IPS DF 6.9 (cell line): ENCODE measurements at regions not wholly inside any gene's neighbourhood (a gene's known extent, or its start where the extent isn't known, plus 50 kb on each side); places are given as distances from the start of the nearest gene placed in this dataset.
A peak's percentile ranks its signal among the peaks of the same experiment; 100 is the strongest.

ENCODE experiments used
- DNase-seq: peaks from one replicate; pipeline ENCODE4 v3.0.0-alpha.2; 2013; ENCODE audit warnings: low read depth, low spot score
- H3K27ac ChIP-seq: one replicate; pipeline ENCODE4 v1.5.1; 2013; ENCODE audit warnings: low read length, control low read depth
- H3K27me3 ChIP-seq: 2 replicates; pipeline ENCODE4 v1.6.1; 2013; ENCODE audit warnings: mild to moderate bottlenecking, low read length; ENCODE audit not compliant: control insufficient read depth, insufficient read depth
- H3K36me3 ChIP-seq: 2 replicates; pipeline ENCODE4 v1.6.1; 2013; ENCODE audit warnings: low read length; ENCODE audit not compliant: control insufficient read depth, insufficient read depth
- H3K4me1 ChIP-seq: 2 replicates; pipeline ENCODE4 v1.6.1; 2013; ENCODE audit warnings: low read length; ENCODE audit not compliant: control insufficient read depth, insufficient read depth
- H3K4me3 ChIP-seq: 2 replicates; pipeline ENCODE4 v1.5.1; 2013; ENCODE audit warnings: mild to moderate bottlenecking, low read length
- H3K9me3 ChIP-seq: 2 replicates; pipeline ENCODE4 v1.6.1; 2013; ENCODE audit warnings: low read length, inconsistent platforms; ENCODE audit not compliant: control insufficient read depth, insufficient read depth
- WGBS: extraction: QIAGEN DNeasy Blood & Tissue Kit; methylation state at CpG from one replicate; pipeline ENCODE4 v1.1.7; 2013; ENCODE audit warnings: mixed read lengths, missing lambda C conversion rate; ENCODE audit not compliant: insufficient read length, insufficient coverage; 5-methylcytosine and 5-hydroxymethylcytosine counted together

GRCh38 chr10:61830072-61830845 lies 71.2 kb upstream of the ARID5B start:
- WGBS: no CpG with 5 or more reads among the region's 7 CpGs
- no peak overlapping the region for H3K27ac ChIP-seq

GRCh38 chr10:61830846-61831273 lies 70.6 kb upstream of the ARID5B start:
- no CpG with 5 or more reads among the region's 7 CpGs for WGBS
- Histone ChIP-seq H3K27me3 (no peaks in the 10 kb centered on the region; the same call in 1 of the 2 replicates), H3K36me3 (no peaks in the 10 kb centered on the region), H3K27ac (no peak overlapping the region), H3K4me3 (no peak overlapping the region), H3K9me3 (no peaks in the 10 kb centered on the region), H3K4me1 (no peaks in the 10 kb centered on the region)
- no peak for DNase-seq

More at GRCh38 chr10:61830072-61830845, 71.2 kb upstream of the ARID5B start:
- Histone ChIP-seq H3K9me3 (no peaks in the 10 kb centered on the region), H3K4me3 (no peak overlapping the region), H3K27me3 (no peaks in the 10 kb centered on the region; the same call in 1 of the 2 replicates), H3K36me3 (no peaks in the 10 kb centered on the region), H3K4me1 (no peaks in the 10 kb centered on the region)
- no peak for DNase-seq

DNA sequence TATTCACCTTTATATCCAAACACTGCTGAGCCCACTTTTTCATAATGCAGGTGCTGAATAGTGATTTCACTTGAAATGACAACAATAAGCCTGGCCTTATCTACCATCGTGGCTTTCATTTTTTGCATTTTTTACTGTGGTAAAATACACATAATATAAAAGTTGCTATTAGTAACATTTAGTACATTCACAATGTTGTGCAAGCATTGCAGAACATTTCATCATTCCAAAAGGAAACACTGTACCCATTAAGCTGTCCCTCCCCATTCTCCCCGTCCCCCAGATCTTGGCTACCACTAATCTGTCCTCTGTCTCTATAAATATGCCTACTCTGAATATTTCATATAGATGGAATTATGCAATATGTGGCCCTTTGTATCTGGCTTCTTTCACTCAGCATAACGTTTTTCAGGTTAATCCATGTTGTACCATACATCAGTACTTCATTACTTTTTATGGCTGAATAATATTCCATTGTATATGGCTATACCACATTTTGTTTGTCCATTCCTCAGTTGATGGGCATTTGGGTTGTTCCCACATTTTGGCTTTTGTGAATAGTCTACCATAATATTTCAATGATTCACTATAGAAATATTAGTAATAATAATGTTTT lies 68.5 kb upstream of the ARID5B start:
- Histone ChIP-seq H3K9me3 (no peaks in the 10 kb centered on the region), H3K27ac (no peak overlapping the region)
- DNase-seq: no peak

DNA sequence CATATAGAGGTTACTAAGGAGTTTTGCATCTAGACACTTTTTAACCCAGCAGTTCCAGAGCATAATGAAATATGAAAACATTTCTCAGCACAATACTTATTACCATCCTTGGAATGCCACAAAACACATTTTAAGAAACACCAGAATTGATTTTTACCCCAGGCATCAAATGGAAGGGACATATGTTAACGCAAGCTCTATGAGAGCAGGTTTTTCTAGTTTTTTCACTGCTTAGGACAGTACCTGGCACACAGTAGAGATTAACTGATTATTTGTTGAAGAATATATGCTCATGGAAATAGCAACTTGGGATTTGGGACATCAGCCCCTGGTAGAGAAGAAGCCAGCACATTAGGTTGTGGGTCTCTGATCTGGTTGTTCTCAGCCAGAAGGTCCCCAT lies 67.0 kb upstream of the ARID5B start:
- H3K4me1 ChIP-seq: no peaks in the 10 kb centered on the region
- H3K4me3 ChIP-seq: no peak overlapping the region
- H3K9me3 ChIP-seq: no peaks in the 10 kb centered on the region
- H3K27ac ChIP-seq: no peak overlapping the region
- WGBS: no CpG with 5 or more reads among the region's 1 CpG
- no peaks in the 10 kb centered on the region for H3K36me3 ChIP-seq
- no peak for DNase-seq
- no peaks in the 10 kb centered on the region; the same call in 1 of the 2 replicates for H3K27me3 ChIP-seq

More for the DNA sequence above, 68.5 kb upstream of the ARID5B start:
- H3K36me3 ChIP-seq: no peaks in the 10 kb centered on the region
- H3K4me3 ChIP-seq: no peak overlapping the region
- WGBS: no CpG with 5 or more reads among the region's 3 CpGs
- no peaks in the 10 kb centered on the region for H3K4me1 ChIP-seq
- H3K27me3 ChIP-seq: no peaks in the 10 kb centered on the region; the same call in 1 of the 2 replicates

GRCh38 chr10:61835069-61835945 lies 66.2 kb upstream of the ARID5B start:
- Histone ChIP-seq H3K4me1 (no peaks in the 10 kb centered on the region), H3K27ac (no peak overlapping the region), H3K9me3 (no peaks in the 10 kb centered on the region), H3K4me3 (no peak overlapping the region), H3K36me3 (no peaks in the 10 kb centered on the region), H3K27me3 (no peaks in the 10 kb centered on the region)
- DNase-seq: peak; percentile 20
- WGBS: no CpG with 5 or more reads among the region's 8 CpGs

- Histone ChIP-seq H3K4me1 (no peaks in the 10 kb centered on the region), H3K4me3 (no peak overlapping the region), H3K9me3 (no peaks in the 10 kb centered on the region), H3K36me3 (no peaks in the 10 kb centered on the region), H3K27ac (no peak overlapping the region), H3K27me3 (no peaks in the 10 kb centered on the region)
- WGBS: no CpG with 5 or more reads among the region's 6 CpGs
- DNase-seq: no peak
Measured at GRCh38 chr10:61835946-61836887, 65.3 kb upstream of the ARID5B start.

DNA sequence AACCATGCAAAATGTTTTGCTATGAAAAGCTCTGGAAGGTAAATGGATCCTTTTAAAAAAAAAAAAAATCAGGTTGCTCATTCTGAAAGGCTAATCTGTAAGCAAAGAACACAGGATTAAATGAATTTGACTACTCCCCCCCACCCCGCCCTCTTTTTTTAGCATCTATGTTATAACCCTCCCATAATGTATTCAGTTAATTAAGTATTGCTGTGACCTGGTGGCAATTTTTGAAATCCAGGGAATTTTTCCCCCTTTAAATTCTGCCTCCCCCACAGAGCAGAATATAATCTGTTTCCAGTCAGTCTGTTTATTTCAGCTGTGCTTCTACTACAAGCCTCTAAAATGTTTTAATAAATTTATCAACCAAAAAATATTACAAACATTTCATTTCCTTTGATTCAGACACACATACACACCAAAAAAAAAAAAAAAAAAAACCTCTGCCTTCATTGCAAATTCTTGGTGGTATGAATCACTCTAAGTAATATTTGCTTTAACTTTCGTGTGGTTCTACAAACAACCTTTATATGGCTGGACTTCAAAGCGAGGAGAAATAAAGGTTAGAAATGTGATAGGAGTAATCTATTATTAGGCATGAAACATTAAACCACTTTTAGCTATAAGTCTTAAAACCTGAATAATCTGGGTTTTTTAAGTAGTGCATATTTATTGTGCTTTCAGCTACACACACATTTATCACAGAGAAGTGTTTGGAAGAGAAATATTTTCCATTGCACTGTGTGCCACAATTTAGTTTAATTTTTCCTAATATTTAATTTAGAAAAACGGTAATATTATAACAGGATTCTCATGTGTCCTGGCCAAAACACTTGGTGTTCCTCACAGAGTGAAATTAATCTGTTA lies 64.4 kb upstream of the ARID5B start:
- no CpG with 5 or more reads among the region's 4 CpGs for WGBS
- Histone ChIP-seq H3K4me3 (no peak overlapping the region), H3K4me1 (no peaks in the 10 kb centered on the region), H3K36me3 (no peaks in the 10 kb centered on the region), H3K9me3 (no peaks in the 10 kb centered on the region), H3K27me3 (no peaks in the 10 kb centered on the region; the same call in 1 of the 2 replicates), H3K27ac (no peak overlapping the region)
- no peak for DNase-seq

DNA sequence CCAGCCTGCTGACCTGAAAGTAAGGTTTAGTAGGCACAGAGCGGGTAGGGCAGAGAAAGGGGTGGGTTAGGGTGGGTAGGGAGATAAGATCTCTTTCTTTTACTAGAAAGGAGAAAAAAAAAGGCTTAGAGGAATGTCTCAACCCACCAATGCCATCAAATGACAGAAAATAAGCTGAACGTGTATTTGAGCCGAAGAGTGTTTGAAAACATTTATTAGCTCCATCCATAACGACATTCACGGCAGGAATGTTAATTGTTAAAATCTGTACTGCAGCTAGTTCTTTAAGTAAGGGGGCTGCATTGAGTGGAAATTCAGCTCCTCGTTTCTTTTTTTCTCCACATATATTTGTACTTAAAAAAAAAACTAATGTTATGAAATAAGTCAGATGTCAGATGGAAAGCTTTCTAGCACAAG lies 63.7 kb upstream of the ARID5B start:
- Histone ChIP-seq H3K36me3 (no peaks in the 10 kb centered on the region), H3K4me3 (no peak overlapping the region), H3K9me3 (no peaks in the 10 kb centered on the region), H3K27me3 (peaks cover 1% of the 10 kb centered on the region; the same call in 1 of the 2 replicates), H3K4me1 (no peaks in the 10 kb centered on the region), H3K27ac (no peak overlapping the region)
- no peak for DNase-seq
- no CpG with 5 or more reads among the region's 6 CpGs for WGBS

DNA sequence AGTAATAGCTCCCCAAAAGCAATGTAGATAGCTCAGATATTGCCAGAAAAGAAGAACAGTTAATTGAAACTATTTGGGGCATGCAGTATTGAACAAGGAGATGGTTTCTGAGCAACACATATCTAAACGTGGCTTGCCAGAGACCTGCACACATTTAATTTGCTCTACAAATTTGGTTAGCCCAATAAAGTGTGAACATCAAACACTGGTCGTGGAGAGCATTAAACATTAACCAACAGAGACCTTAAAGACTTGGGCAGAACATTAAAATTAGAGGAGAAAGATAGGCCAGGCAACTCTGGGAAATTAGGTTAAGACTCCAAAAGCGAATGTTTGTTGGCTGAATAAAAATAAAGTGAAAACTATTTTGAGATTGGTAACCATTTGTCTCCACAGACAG lies 61.6 kb upstream of the ARID5B start:
- no peaks in the 10 kb centered on the region for H3K36me3 ChIP-seq
- no peaks in the 10 kb centered on the region for H3K9me3 ChIP-seq
- H3K4me1 ChIP-seq: no peaks in the 10 kb centered on the region
- WGBS: no CpG with 5 or more reads among the region's 3 CpGs
- H3K4me3 ChIP-seq: no peak overlapping the region
- DNase-seq: no peak
- peaks cover 5% of the 10 kb centered on the region; the same call in 1 of the 2 replicates for H3K27me3 ChIP-seq
- no peak overlapping the region for H3K27ac ChIP-seq
